ENCODE measurements at regions not wholly inside any gene's neighbourhood (a gene's known extent, or its start where the extent isn't known, plus 50 kb on each side); places are given as distances from the start of the nearest gene placed in this dataset.

GRCh38 chr3:144112437-144112836 is 140.8 kb downstream of the DIPK2A start:
- TF ChIP-seq CTCF (optimal IDR thresholded peaks at IDR 0.05 in 1 of 3, IDR thresholded peaks at IDR 0.05 in 1 of 3, conservative IDR thresholded peaks at IDR 0.05 in 1 of 3; ENCODE audit: extremely low read depth in 1 of 3, insufficient read depth in 2 of 3, low read length in 3 of 3) (no peak), EZH2 (IDR thresholded peaks at IDR 0.05; ENCODE audit: low read length) (no peak)
